GM19351 (cell line): ENCODE measurements at regions not wholly inside any gene's neighbourhood (a gene's known extent, or its start where the extent isn't known, plus 50 kb on each side); places are given as distances from the start of the nearest gene placed in this dataset.
"Not testable (repeated sequence)": the region's sequence is repeated elsewhere in the genome, so short reads cannot be mapped to it uniquely, and the experiment has no call there.

Experiments used
- ATAC-seq: cut with Tn5 transposase; IDR thresholded peaks from one replicate; pipeline ENCODE4 v1.9.1; 2021; ENCODE audit warnings: mild to moderate bottlenecking, moderate library complexity; ENCODE audit not compliant: unreplicated experiment

GRCh38 chr6:141884850-141885249, 247.9 kb upstream of the GJE1 start:
- no peak for ATAC-seq

DNA sequence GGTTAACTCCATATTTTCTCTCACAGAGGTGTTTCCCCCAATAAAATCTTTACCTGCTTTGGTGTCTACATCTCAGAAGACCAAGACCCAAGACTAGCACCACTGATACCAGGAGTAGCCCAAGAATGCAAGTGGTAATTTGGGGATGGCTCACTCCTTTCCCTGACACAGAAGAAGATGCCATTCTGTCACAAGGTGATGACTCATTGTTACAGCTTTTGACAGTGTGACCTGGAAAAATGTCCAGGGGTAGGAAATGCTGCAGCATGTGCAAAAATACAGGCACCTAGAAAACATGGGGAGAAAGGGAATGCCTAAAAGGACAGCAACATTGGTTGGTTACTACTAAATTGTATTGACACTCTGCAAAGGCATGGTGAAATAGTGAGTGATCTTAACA, 254.0 kb upstream of the GJE1 start:
- ATAC-seq = no peak

GRCh38 chr6:141877275-141877983, 255.3 kb upstream of the GJE1 start:
- no peak for ATAC-seq

DNA sequence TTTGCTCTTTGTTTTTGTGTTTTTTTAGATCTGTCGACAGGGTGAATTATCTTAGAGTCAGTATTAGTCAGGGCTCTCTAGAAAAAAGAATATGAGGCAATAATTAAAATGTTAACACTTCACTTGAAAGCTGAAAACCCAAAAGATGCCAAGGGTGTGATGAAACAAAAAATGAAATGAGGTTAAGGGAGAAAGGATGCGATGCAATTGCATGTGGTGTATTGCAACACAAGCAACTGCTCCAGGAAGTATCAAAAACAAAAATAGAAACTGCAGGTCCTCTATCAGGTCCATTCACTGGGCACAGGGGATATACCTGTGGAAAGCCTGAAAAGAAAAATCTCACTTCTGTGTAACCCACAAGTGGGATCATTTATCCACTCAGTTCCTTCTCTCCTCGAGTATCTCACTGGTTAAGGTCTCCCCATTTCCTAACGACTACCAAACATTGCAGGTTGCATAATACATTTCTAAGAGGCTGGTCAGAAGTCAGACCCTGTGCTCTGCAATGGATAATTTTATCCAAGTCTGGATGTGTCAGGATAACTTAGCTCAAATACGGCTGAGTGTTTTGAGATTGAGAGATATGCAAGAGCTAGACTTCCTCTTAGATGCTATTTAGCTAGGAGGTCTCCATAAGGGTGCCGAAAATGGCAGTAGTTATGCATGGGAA, 257.7 kb upstream of the GJE1 start:
- no peak for ATAC-seq

DNA sequence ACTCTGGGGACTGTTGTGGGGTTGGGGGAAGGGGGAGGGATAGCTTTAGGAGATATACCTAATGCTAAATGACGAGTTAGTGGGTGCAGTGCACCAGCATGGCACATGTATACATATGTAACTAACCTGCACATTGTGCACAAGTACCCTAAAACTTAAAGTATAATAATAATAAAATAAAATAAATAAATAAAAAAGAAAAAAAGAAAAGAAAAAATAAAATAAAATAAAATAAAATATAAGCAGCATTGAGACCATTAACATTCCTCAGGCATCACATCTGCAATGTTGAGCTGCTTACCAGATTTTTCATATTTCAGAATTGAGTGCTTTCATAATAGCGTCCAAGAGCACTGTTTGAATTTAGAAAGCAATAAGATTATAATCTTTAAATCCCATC, 263.2 kb upstream of the GJE1 start:
- not testable (repeated sequence) for ATAC-seq

- ATAC-seq = no peak
Observed at GRCh38 chr6:141867767-141868166, 265.0 kb upstream of the GJE1 start.

GRCh38 chr6:141866731-141867497, 265.8 kb upstream of the GJE1 start:
- ATAC-seq = no peak

- no peak for ATAC-seq
Observed at GRCh38 chr6:141851063-141851462, 281.7 kb upstream of the GJE1 start.

GRCh38 chr6:141848029-141848890, 284.5 kb upstream of the GJE1 start:
- no peak for ATAC-seq

GRCh38 chr6:141846639-141847038, 286.1 kb upstream of the GJE1 start:
- ATAC-seq = no peak

DNA sequence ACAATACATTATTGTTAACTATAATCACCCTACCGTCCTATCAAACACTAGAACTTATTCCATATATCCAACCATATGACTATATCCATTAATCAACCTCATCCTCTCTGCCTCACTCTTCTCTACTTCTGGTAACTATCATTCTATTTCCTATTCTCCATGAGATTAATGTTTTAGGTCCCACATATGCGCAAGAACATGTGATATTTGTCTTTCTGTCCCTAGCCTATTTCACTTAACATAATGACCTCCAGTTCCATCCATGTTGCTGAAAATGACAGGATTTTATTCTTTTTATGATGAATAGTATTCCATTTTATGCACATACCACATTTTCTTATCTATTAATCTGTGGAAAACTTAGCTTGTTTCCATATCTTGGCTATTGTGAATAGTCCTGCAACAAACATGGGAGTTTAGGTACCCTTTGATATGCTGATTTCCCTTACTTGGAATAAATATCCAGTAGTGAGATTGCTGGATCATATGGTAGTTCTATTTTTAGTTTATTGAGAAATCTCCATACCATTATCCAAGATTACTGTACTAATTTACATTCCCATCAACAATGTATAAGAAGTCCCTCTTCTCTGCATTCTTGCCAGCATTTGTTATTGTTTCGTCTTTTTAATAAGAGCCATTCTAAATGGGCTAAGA, 289.4 kb upstream of the GJE1 start:
- ATAC-seq = no peak

DNA sequence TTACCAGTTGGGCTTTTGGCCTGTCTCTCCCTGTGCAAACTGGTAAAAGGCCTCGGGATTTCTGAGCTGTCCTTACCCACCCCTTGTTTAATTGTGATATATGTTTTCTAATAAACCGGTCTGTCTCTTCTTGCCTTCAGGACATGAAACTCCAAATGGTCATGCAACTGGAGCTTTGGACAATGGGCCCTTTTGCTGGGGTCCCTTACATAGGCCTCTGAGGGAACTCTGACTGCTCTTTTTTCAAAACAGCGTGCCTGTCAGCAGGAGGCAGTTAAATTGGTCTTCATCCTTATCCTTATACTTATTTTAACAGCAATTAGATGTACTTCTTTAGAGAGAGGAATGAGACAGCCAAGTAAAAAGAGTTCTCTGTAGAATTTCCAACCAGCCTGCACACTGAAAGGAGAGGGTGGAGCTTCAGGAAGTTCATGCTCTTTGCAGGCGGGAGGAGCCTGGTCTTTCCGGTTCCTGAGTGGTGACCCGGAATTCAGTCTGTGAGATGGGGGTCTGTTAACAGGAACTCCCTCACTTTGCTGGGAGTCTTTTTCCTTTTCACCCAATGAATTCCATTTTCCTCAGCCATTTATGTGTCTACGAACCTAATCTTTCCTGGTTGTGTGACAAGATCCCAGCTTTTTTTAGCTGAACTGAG, 299.6 kb upstream of the GJE1 start:
- ATAC-seq = no peak

- ATAC-seq = no peak
Observed at GRCh38 chr6:141830530-141830929, 302.2 kb upstream of the GJE1 start.

- ATAC-seq = no peak
Observed at GRCh38 chr6:141829566-141830360, 303.0 kb upstream of the GJE1 start.

DNA sequence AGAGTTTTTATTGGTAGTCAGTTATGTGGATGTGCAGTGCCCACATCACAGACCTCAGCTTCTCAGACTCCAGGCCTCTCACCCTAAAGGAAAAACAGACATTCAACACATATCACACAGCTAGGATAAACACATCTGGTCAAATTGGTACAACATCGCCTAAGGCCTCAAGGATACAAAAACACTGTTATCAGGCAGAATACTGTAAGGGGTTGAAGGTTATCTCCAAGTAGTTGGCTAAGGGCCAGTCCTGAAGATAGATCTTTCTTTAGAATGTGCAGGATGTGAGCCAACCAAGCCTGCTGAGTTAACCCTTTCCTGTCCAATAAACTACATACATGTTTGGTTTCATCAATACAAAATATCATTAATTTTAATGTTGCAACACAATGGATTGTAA, 308.4 kb upstream of the GJE1 start:
- no peak for ATAC-seq

- ATAC-seq = not testable (repeated sequence)
Observed at GRCh38 chr6:141815039-141815438, 317.7 kb upstream of the GJE1 start.

- ATAC-seq = no peak
Observed at GRCh38 chr6:141809901-141810300, 322.8 kb upstream of the GJE1 start.

GRCh38 chr6:141808662-141809061, 324.1 kb upstream of the GJE1 start:
- no peak for ATAC-seq

DNA sequence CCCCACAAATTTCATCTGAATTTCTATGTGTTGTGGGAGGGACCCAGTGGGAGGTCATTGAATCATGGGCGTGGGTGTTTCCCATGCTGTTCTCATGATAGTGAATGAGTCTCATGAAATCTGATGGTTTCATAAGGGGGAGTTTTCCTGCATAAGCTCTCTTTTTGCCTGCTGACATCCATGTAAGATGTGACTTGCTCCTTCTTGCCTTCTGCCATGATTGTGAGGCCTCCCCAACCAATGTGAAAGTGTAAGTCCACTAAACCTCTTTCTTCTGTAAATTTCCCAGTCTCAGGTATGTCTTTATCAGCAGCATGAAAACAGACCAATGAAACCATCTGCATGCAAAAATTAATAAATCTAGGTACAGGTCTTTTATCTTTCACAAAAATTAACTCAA, 331.8 kb upstream of the GJE1 start:
- not testable (repeated sequence) for ATAC-seq
